PC-9 (cell line): ENCODE measurements at regions not wholly inside any gene's neighbourhood (a gene's known extent, or its start where the extent isn't known, plus 50 kb on each side); places are given as distances from the start of the nearest gene placed in this dataset.

Source experiments
- BruUV-seq: library from RNA; stranded (reverse); fragments of 400-500 nt; replicated peaks from 2 replicates; lab custom pipeline; 2021; lab: Mats Ljungman, UMichigan
- CTCF ChIA-PET: fragments of 300-600 bp; sonication (Branson Sonifier 250); formaldehyde crosslinking; loops from one replicate; lab custom pipeline; 2022; ENCODE audit warnings: antibody characterized with exemption; lab: Charles Lee
- POLR2A ChIA-PET: fragments of 300-600 bp; sonication (Branson Sonifier 250); formaldehyde crosslinking; loops from one replicate; lab custom pipeline; 2022; ENCODE audit warnings: antibody characterized with exemption; ENCODE audit not compliant: unreplicated experiment; lab: Charles Lee
- DNase-seq, 2 experiments: peaks; one replicate each; pipeline versions ENCODE4 v3.0.0 to v3.0.0-alpha.2; 2015 to 2022; ENCODE audit warnings: mixed read lengths in 1 of 2
- H2AFZ ChIP-seq: fragments of 200-600 bp; sonication (generic); 2 replicates; pipeline ENCODE4 v1.8.1; 2017; ENCODE audit warnings: antibody characterized with exemption
- H3F3A ChIP-seq: fragments of 200-600 bp; sonication (generic); 2 replicates; pipeline ENCODE4 v1.8.1; 2017; ENCODE audit warnings: antibody characterized with exemption, mild to moderate bottlenecking, low read depth; ENCODE audit not compliant: insufficient read depth
- H3K27ac ChIP-seq: fragments of 200-600 bp; sonication (generic); 2 replicates; pipeline ENCODE4 v1.6.1; 2016; ENCODE audit warnings: mixed run types
- H3K27me3 ChIP-seq: fragments of 200-600 bp; sonication (generic); 2 replicates; pipeline ENCODE4 v1.6.1; 2016; ENCODE audit warnings: low read depth, mixed run types; ENCODE audit not compliant: insufficient read depth
- H3K36me3 ChIP-seq: fragments of 200-600 bp; sonication (generic); 2 replicates; pipeline ENCODE4 v1.6.1; 2016; ENCODE audit warnings: low read depth, mixed run types
- H3K4me1 ChIP-seq: fragments of 200-600 bp; sonication (generic); replicated peaks from 2 replicates; pipeline ENCODE4 v1.6.1; 2016; ENCODE audit warnings: mixed run types; ENCODE audit not compliant: insufficient read depth
- H3K4me2 ChIP-seq: fragments of 200-600 bp; sonication (generic); 2 replicates; pipeline ENCODE4 v1.6.1; 2017; ENCODE audit warnings: mixed run types
- H3K4me3 ChIP-seq: fragments of 200-600 bp; sonication (generic); 2 replicates; pipeline ENCODE4 v1.6.1; 2016; ENCODE audit warnings: mixed run types
- H3K79me2 ChIP-seq: fragments of 200-600 bp; sonication (generic); 2 replicates; pipeline ENCODE4 v1.6.1; 2017; ENCODE audit warnings: low read depth, mixed run types
- H3K9me2 ChIP-seq: fragments of 200-600 bp; sonication (generic); 2 replicates; pipeline ENCODE4 v1.8.1; 2017; ENCODE audit warnings: mild to moderate bottlenecking; ENCODE audit not compliant: insufficient read depth
- H3K9me3 ChIP-seq: fragments of 200-600 bp; sonication (generic); 2 replicates; pipeline ENCODE4 v1.8.1; 2016; ENCODE audit warnings: low read depth; ENCODE audit not compliant: insufficient read depth
- H4K20me1 ChIP-seq: fragments of 200-600 bp; sonication (generic); 2 replicates; pipeline ENCODE4 v1.8.1; 2017; ENCODE audit not compliant: insufficient read depth
- EZH2 ChIP-seq: fragments of 200-600 bp; sonication (generic); IDR thresholded peaks from 2 replicates; pipeline ENCODE4 v1.8.0; 2017; ENCODE audit warnings: antibody characterized with exemption, low read depth
- intact Hi-C: fragments of 100-400 bp; cut with micrococcal nuclease; formaldehyde crosslinking; loops from one replicate; pipeline ENCODE4 v1.10.0; 2022; ENCODE audit not compliant: unreplicated experiment
- TF ChIP-seq, protein P1 (sequence below): fragments of 200-600 bp; sonication (generic); conservative IDR thresholded peaks from 2 replicates; pipeline ENCODE4 v1.6.1; 2017; ENCODE audit warnings: mixed run types, antibody characterized with exemption, mild to moderate bottlenecking, moderate library complexity

- intact Hi-C loops: no loop called here
- Histone ChIP-seq H4K20me1 (no peaks in the 10 kb centered on the region), H3K27ac (no peak overlapping the region), H3K9me2 (peaks cover 5% of the 10 kb centered on the region; the same call in 1 of the 2 replicates), H3K9me3 (no peaks in the 10 kb centered on the region), H3K4me2 (no peak overlapping the region), H3K4me3 (no peak overlapping the region), H3K36me3 (no peaks in the 10 kb centered on the region), H3K79me2 (no peaks in the 10 kb centered on the region), H2AFZ (no peak overlapping the region), H3F3A (no peaks in the 10 kb centered on the region), H3K27me3 (no peaks in the 10 kb centered on the region), H3K4me1 (no peaks in the 10 kb centered on the region)
- POLR2A ChIA-PET: interaction anchor here (0.6 kb wide), 1 partner anchor 891 kb away, joined by 5 read pairs; no protein-coding TSS in a partner anchor
- no peak for DNase-seq
- no TSS peak for BruUV-seq
- CTCF ChIA-PET: no interaction called here
- TF ChIP-seq, protein P1, sequence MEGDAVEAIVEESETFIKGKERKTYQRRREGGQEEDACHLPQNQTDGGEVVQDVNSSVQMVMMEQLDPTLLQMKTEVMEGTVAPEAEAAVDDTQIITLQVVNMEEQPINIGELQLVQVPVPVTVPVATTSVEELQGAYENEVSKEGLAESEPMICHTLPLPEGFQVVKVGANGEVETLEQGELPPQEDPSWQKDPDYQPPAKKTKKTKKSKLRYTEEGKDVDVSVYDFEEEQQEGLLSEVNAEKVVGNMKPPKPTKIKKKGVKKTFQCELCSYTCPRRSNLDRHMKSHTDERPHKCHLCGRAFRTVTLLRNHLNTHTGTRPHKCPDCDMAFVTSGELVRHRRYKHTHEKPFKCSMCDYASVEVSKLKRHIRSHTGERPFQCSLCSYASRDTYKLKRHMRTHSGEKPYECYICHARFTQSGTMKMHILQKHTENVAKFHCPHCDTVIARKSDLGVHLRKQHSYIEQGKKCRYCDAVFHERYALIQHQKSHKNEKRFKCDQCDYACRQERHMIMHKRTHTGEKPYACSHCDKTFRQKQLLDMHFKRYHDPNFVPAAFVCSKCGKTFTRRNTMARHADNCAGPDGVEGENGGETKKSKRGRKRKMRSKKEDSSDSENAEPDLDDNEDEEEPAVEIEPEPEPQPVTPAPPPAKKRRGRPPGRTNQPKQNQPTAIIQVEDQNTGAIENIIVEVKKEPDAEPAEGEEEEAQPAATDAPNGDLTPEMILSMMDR: no peak
- no peak for TF ChIP-seq EZH2
Observed at GRCh38 chr5:11963227-11963626, 59.0 kb upstream of the CTNND2 start.

DNA sequence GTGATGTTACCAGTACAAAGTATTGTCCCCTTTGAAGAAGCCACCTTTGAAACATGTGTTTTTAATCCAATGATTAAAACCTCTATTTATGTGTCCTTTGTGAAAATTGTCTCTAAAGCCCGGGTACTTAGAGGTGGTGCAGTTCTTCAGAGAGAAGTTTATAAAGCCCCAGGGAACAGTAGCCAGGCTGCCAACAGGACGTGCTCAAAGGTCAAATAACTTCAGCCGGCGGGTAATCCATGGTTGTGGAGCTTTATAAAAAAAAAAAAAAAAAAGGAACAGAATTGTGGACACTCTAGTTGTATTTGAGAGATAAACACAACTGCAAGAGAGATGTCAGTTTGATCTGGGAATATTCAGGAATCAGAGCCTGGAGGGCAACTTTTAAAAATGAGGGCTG lies 57.9 kb upstream of the CTNND2 start:
- Histone ChIP-seq H3F3A (no peaks in the 10 kb centered on the region), H3K9me2 (peaks cover 5% of the 10 kb centered on the region), H4K20me1 (no peaks in the 10 kb centered on the region), H3K4me3 (no peak overlapping the region), H3K4me2 (no peak overlapping the region), H3K27me3 (no peaks in the 10 kb centered on the region), H3K27ac (no peak overlapping the region), H3K4me1 (no peaks in the 10 kb centered on the region), H2AFZ (no peak overlapping the region), H3K79me2 (no peaks in the 10 kb centered on the region), H3K9me3 (no peaks in the 10 kb centered on the region), H3K36me3 (no peaks in the 10 kb centered on the region)
- intact Hi-C loops: no loop called here
- no peak for TF ChIP-seq EZH2
- TF ChIP-seq, protein P1: no peak
- ChIA-PET CTCF (interaction anchor here (0.6 kb wide), 1 partner anchor 1413 kb away, joined by 6 read pairs; no protein-coding TSS in a partner anchor), POLR2A (no interaction called here)
- no TSS peak for BruUV-seq
- DNase-seq: no peak

GRCh38 chr5:11958321-11958720 lies 54.1 kb upstream of the CTNND2 start:
- CTCF ChIA-PET: no interaction called here
- Histone ChIP-seq H3K4me1 (no peaks in the 10 kb centered on the region), H3K4me3 (no peak overlapping the region), H3K27ac (no peak overlapping the region), H3K79me2 (no peaks in the 10 kb centered on the region), H3K9me2 (no peaks in the 10 kb centered on the region; the same call in 1 of the 2 replicates), H3K27me3 (no peaks in the 10 kb centered on the region), H3K36me3 (no peaks in the 10 kb centered on the region), H4K20me1 (no peaks in the 10 kb centered on the region), H3K4me2 (no peak overlapping the region), H3K9me3 (no peaks in the 10 kb centered on the region), H2AFZ (no peak overlapping the region), H3F3A (no peaks in the 10 kb centered on the region)
- DNase-seq: no peak
- BruUV-seq: no TSS peak
- TF ChIP-seq, protein P1: no peak
- TF ChIP-seq EZH2: no peak
- POLR2A ChIA-PET: no interaction called here
- intact Hi-C loops: no loop called here
